Gastroesophageal sphincter (tissue), 4 donors: ENCODE measurements at regions not wholly inside any gene's neighbourhood (a gene's known extent, or its start where the extent isn't known, plus 50 kb on each side); places are given as distances from the start of the nearest gene placed in this dataset.

Source experiments
- ATAC-seq: fragments of 150-250 bp; one replicate; pipeline ENCODE4 v1.9.1; 2016; ENCODE audit warnings: mild to moderate bottlenecking, moderate library complexity
- H3K27ac ChIP-seq, 4 donors: fragments of 200-600 bp; sonication (generic) in 3 of 4; 1 replicate in 3 of 4; 2 replicates in 1 of 4; pipeline ENCODE4 v1.5.1; 2016 to 2019
- H3K27me3 ChIP-seq: fragments of 200-600 bp; sonication (generic); one replicate; pipeline ENCODE4 v1.5.1; 2019
- H3K36me3 ChIP-seq, 2 donors: fragments of 200-600 bp; sonication (generic); one replicate each; pipeline ENCODE4 v1.5.1; 2019; ENCODE audit warnings: control low read depth in 1 of 2
- H3K4me1 ChIP-seq, 3 donors: fragments of 200-600 bp; sonication (generic); 1 replicate in 2 of 3; 2 replicates in 1 of 3; pipeline ENCODE4 v1.5.1; 2016 to 2019; ENCODE audit warnings: control low read depth in 2 of 3
- H3K4me3 ChIP-seq, 2 donors: fragments of 200-600 bp; sonication (generic); one replicate each; pipeline ENCODE4 v1.5.1; 2019; ENCODE audit warnings: mild to moderate bottlenecking in 1 of 2, moderate library complexity in 1 of 2
- H3K9me3 ChIP-seq, 3 donors: fragments of 200-600 bp; sonication (generic); one replicate each; pipeline ENCODE4 v1.5.1; 2017 to 2019; ENCODE audit warnings: control low read depth in 2 of 3
- EP300 ChIP-seq: sonication (generic); formaldehyde crosslinking; IDR thresholded peaks from one replicate; pipeline ENCODE4 v1.6.1; 2017; ENCODE audit warnings: antibody characterized with exemption, mild to moderate bottlenecking
- POLR2A ChIP-seq, 2 donors: fragments of 450-650 bp; IDR thresholded peaks; one replicate each; pipeline ENCODE4 v1.6.1; 2017; ENCODE audit warnings: antibody characterized with exemption in 2 of 2, mild to moderate bottlenecking in 2 of 2, moderate library complexity in 1 of 2
- POLR2AphosphoS5 ChIP-seq: sonication (generic); formaldehyde crosslinking; IDR thresholded peaks from one replicate; pipeline ENCODE4 v1.6.1; 2017; ENCODE audit warnings: antibody characterized with exemption
- whole genome bisulfite sequencing, 2 donors: methylation state at CpG; one replicate each; pipeline ENCODE4 v1.1.5; 2018; ENCODE audit warnings: low coverage in 1 of 2; 5-methylcytosine and 5-hydroxymethylcytosine counted together
- TF ChIP-seq, protein P1 (sequence below), 4 experiments: fragments of 200-600 bp in 2 of 4; fragments of 450-650 bp in 2 of 4; sonication (generic) in 1 of 4; IDR thresholded peaks; one replicate each; pipeline ENCODE4 v1.5.1; 2017 to 2019; ENCODE audit warnings: antibody characterized with exemption in 4 of 4, mild to moderate bottlenecking in 2 of 4, moderate library complexity in 2 of 4

- no peaks in the 10 kb centered on the region for H3K9me3 ChIP-seq
- TF ChIP-seq POLR2A (IDR thresholded peaks at IDR 0.05): no peak
- no peak overlapping the region for H3K4me3 ChIP-seq
- no peak for ATAC-seq
- H3K27ac ChIP-seq: no peak overlapping the region
- H3K4me1 ChIP-seq: no peaks in the 10 kb centered on the region
- no peaks in the 10 kb centered on the region for H3K27me3 ChIP-seq
- H3K36me3 ChIP-seq: no peaks in the 10 kb centered on the region
Measured at GRCh38 chr9:29648601-29649000, 2075.3 kb upstream of the C9orf72 start.

DNA sequence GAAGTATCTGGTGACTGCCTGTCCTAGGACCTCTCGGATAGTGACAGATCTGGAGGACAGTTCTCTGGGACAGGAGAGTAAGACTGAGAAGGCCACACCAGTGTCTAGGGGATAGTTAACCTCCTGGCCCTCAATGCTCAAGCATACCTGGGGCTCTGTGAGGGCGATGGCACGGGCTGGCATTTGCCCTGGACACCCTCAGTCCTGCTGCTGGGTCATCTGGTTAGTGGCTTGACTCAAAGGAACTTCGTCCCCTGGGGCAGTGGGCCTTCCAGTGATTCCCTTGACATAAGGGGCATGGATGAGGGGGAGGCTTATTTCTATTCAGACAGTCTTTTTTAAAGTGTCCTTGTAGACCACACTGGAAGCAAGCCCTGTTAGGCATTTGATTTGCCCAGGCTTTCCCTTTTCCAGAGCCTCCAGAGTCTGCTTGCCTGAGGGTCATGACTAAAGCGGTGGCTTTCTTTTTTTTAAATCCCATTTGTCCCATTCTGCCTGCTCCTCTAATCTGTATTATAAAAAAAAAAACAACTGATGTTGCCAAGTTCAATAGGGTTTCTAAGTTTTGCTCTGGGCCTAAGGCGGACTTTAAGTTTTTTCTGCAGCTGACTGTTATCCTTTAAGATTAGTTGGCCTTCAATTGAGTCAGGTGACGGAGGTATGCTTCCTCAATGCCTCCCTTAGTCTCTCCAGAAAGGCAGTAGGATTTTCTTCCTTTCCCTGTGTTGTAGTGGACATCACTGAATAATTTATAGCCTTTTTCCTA is 2083.5 kb upstream of the C9orf72 start:
- H3K4me3 ChIP-seq: no peak overlapping the region
- H3K9me3 ChIP-seq: no peaks in the 10 kb centered on the region
- no peak overlapping the region for H3K27ac ChIP-seq
- WGBS, 2 donors: 82% methylated on average over 5 to 7 of the region's 7 CpGs
- TF ChIP-seq, protein P1, sequence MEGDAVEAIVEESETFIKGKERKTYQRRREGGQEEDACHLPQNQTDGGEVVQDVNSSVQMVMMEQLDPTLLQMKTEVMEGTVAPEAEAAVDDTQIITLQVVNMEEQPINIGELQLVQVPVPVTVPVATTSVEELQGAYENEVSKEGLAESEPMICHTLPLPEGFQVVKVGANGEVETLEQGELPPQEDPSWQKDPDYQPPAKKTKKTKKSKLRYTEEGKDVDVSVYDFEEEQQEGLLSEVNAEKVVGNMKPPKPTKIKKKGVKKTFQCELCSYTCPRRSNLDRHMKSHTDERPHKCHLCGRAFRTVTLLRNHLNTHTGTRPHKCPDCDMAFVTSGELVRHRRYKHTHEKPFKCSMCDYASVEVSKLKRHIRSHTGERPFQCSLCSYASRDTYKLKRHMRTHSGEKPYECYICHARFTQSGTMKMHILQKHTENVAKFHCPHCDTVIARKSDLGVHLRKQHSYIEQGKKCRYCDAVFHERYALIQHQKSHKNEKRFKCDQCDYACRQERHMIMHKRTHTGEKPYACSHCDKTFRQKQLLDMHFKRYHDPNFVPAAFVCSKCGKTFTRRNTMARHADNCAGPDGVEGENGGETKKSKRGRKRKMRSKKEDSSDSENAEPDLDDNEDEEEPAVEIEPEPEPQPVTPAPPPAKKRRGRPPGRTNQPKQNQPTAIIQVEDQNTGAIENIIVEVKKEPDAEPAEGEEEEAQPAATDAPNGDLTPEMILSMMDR (IDR thresholded peaks at IDR 0.05): no peak
- TF ChIP-seq POLR2AphosphoS5: no peak
- no peak for TF ChIP-seq POLR2A (IDR thresholded peaks at IDR 0.05)
- TF ChIP-seq EP300: no peak
- no peaks in the 10 kb centered on the region for H3K36me3 ChIP-seq
- H3K27me3 ChIP-seq: no peaks in the 10 kb centered on the region
- ATAC-seq: no peak
- H3K4me1 ChIP-seq: no peaks in the 10 kb centered on the region

- no peak for TF ChIP-seq POLR2AphosphoS5
- no peak for TF ChIP-seq EP300
- TF ChIP-seq, protein P1 (IDR thresholded peaks at IDR 0.05): no peak
- no peak for TF ChIP-seq POLR2A (IDR thresholded peaks at IDR 0.05)
- Histone ChIP-seq H3K36me3 (no peaks in the 10 kb centered on the region), H3K4me1 (no peaks in the 10 kb centered on the region), H3K27me3 (no peaks in the 10 kb centered on the region), H3K4me3 (no peak overlapping the region), H3K27ac (no peak overlapping the region), H3K9me3 (no peaks in the 10 kb centered on the region)
- ATAC-seq: no peak
- 90 to 95% methylated on average over 4 to 7 of the region's 7 CpGs for WGBS, 2 donors
Measured at GRCh38 chr9:29657821-29658220, 2084.5 kb upstream of the C9orf72 start.

DNA sequence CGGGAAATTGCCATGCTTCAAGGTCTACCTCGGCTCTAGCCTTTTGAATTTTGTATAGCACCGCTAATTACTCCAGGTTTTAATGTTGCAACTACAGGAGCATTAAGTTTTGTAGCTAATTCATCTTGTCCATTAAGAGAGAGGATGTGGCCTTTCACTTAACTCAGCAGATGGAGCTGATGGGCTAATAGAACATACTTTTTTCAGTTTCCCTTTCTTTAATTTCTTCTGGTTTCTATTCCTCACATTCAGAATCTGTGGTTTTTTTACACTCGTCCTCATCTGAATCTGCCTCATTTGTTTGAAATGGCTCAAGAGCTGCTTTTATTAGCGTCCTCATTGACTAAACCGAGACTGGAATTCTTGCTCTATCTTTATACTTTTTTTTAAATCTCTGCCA is 2085.7 kb upstream of the C9orf72 start:
- ATAC-seq: no peak
- H3K27me3 ChIP-seq: no peaks in the 10 kb centered on the region
- no peaks in the 10 kb centered on the region for H3K4me1 ChIP-seq
- no peaks in the 10 kb centered on the region for H3K9me3 ChIP-seq
- no peaks in the 10 kb centered on the region for H3K36me3 ChIP-seq
- no peak overlapping the region for H3K4me3 ChIP-seq
- no peak for TF ChIP-seq EP300
- TF ChIP-seq POLR2A (IDR thresholded peaks at IDR 0.05): no peak
- no peak for TF ChIP-seq POLR2AphosphoS5
- TF ChIP-seq, protein P1 (IDR thresholded peaks at IDR 0.05): no peak
- WGBS, 2 donors: 63 to 89% methylated on average over 3 to 6 of the region's 6 CpGs
- no peak overlapping the region for H3K27ac ChIP-seq

GRCh38 chr9:29659736-29660135 is 2086.5 kb upstream of the C9orf72 start:
- 75 to 78% methylated on average over 4 of the region's 4 CpGs for WGBS, 2 donors
- H3K36me3 ChIP-seq: no peaks in the 10 kb centered on the region
- TF ChIP-seq POLR2A (IDR thresholded peaks at IDR 0.05) (no peak), EP300 (no peak), POLR2AphosphoS5 (no peak)
- TF ChIP-seq, protein P1 (IDR thresholded peaks at IDR 0.05): no peak
- H3K4me1 ChIP-seq: no peaks in the 10 kb centered on the region
- H3K4me3 ChIP-seq: no peak overlapping the region
- H3K27ac ChIP-seq: no peak overlapping the region
- ATAC-seq: no peak
- no peaks in the 10 kb centered on the region for H3K27me3 ChIP-seq
- H3K9me3 ChIP-seq: no peaks in the 10 kb centered on the region
